ENCODE measurements at regions not wholly inside any gene's neighbourhood (a gene's known extent, or its start where the extent isn't known, plus 50 kb on each side); places are given as distances from the start of the nearest gene placed in this dataset.
A peak's percentile ranks its signal among the peaks of the same experiment; 100 is the strongest.

GRCh38 chr19:28847468-28847867 is 365.5 kb downstream of the UQCRFS1 start:
- DNase-seq (ENCODE audit: low read depth), result peak; percentile 62

- DNase-seq (ENCODE audit: low read depth), result no peak
Measured at GRCh38 chr19:28846094-28846812, 366.7 kb downstream of the UQCRFS1 start.

GRCh38 chr19:28843761-28844492 is 369.0 kb downstream of the UQCRFS1 start:
- DNase-seq (ENCODE audit: low read depth), result no peak

- DNase-seq (ENCODE audit: low read depth), result no peak
Measured at GRCh38 chr19:28841531-28841930, 371.4 kb downstream of the UQCRFS1 start.

- no peak for DNase-seq (ENCODE audit: low read depth)
Measured at GRCh38 chr19:28840891-28841290, 372.1 kb downstream of the UQCRFS1 start.

- DNase-seq (ENCODE audit: low read depth), result no peak
Measured at GRCh38 chr19:28839455-28839854, 373.5 kb downstream of the UQCRFS1 start.

GRCh38 chr19:28838909-28839308 is 374.0 kb downstream of the UQCRFS1 start:
- no peak for DNase-seq (ENCODE audit: low read depth)

- no peak for DNase-seq (ENCODE audit: low read depth)
Measured at GRCh38 chr19:28836421-28836820, 376.5 kb downstream of the UQCRFS1 start.

- no peak for DNase-seq (ENCODE audit: low read depth)
Measured at GRCh38 chr19:28834996-28835395, 378.0 kb downstream of the UQCRFS1 start.

- no peak for DNase-seq (ENCODE audit: low read depth)
Measured at GRCh38 chr19:28831462-28831861, 381.5 kb downstream of the UQCRFS1 start.

GRCh38 chr19:28829762-28830161 is 383.2 kb downstream of the UQCRFS1 start:
- no peak for DNase-seq (ENCODE audit: low read depth)

GRCh38 chr19:28829359-28829758 is 383.6 kb downstream of the UQCRFS1 start:
- no peak for DNase-seq (ENCODE audit: low read depth)

GRCh38 chr19:28828276-28828870 is 384.6 kb downstream of the UQCRFS1 start:
- no peak for DNase-seq (ENCODE audit: low read depth)

GRCh38 chr19:28827382-28827781 is 385.6 kb downstream of the UQCRFS1 start:
- DNase-seq (ENCODE audit: low read depth), result no peak

- no peak for DNase-seq (ENCODE audit: low read depth)
Measured at GRCh38 chr19:28823338-28823961, 389.5 kb downstream of the UQCRFS1 start.

- no peak for DNase-seq (ENCODE audit: low read depth)
Measured at GRCh38 chr19:28820289-28820688, 392.7 kb downstream of the UQCRFS1 start.

- DNase-seq (ENCODE audit: low read depth), result no peak
Measured at GRCh38 chr19:28815257-28815656, 397.7 kb downstream of the UQCRFS1 start.

- no peak for DNase-seq (ENCODE audit: low read depth)
Measured at GRCh38 chr19:28794301-28794700, 418.6 kb downstream of the UQCRFS1 start.

- no peak for DNase-seq (ENCODE audit: low read depth)
Measured at GRCh38 chr19:28793391-28794168, 419.4 kb downstream of the UQCRFS1 start.

- no peak for DNase-seq (ENCODE audit: low read depth)
Measured at GRCh38 chr19:28785971-28786370, 427.0 kb downstream of the UQCRFS1 start.

- DNase-seq (ENCODE audit: low read depth), result no peak
Measured at GRCh38 chr19:28764066-28764465, 448.9 kb downstream of the UQCRFS1 start.
